Muscle layer of colon (tissue), 2 donors: ENCODE measurements at regions not wholly inside any gene's neighbourhood (a gene's known extent, or its start where the extent isn't known, plus 50 kb on each side); places are given as distances from the start of the nearest gene placed in this dataset.

Experiments
- H3K27ac ChIP-seq: one replicate; pipeline ENCODE4 v1.7.0; 2013; ENCODE audit warnings: low read depth, mild to moderate bottlenecking, low read length, moderate library complexity
- H3K27me3 ChIP-seq, 2 donors: one replicate each; pipeline ENCODE4 v1.7.0; 2013; ENCODE audit warnings: low read length in 2 of 2, mild to moderate bottlenecking in 2 of 2; ENCODE audit not compliant: insufficient read depth in 2 of 2, control insufficient read depth in 1 of 2
- H3K36me3 ChIP-seq: one replicate; pipeline ENCODE4 v1.7.0; 2013; ENCODE audit warnings: mild to moderate bottlenecking, low read length; ENCODE audit not compliant: insufficient read depth
- H3K4me1 ChIP-seq: one replicate; pipeline ENCODE4 v1.7.0; 2013; ENCODE audit warnings: mild to moderate bottlenecking, low read length; ENCODE audit not compliant: insufficient read depth
- H3K4me3 ChIP-seq, 2 donors: one replicate each; pipeline ENCODE4 v1.7.0; 2013; ENCODE audit warnings: low read length in 2 of 2, low read depth in 1 of 2, mild to moderate bottlenecking in 1 of 2, moderate library complexity in 1 of 2
- H3K9ac ChIP-seq: one replicate; pipeline ENCODE4 v1.7.0; 2013; ENCODE audit warnings: low read length
- H3K9me3 ChIP-seq: one replicate; pipeline ENCODE4 v1.7.0; 2013; ENCODE audit warnings: mild to moderate bottlenecking, low read length
- donor health status: abdominal sarcoma.
- donor health status: Adenocarcinoma of cecum.

- Histone ChIP-seq H3K9ac (no peak overlapping the region), H3K4me1 (no peaks in the 10 kb centered on the region), H3K27ac (no peak overlapping the region), H3K9me3 (no peaks in the 10 kb centered on the region), H3K4me3 (no peak overlapping the region), H3K36me3 (no peaks in the 10 kb centered on the region), H3K27me3 (no peaks in the 10 kb centered on the region)
These were observed 465.1 kb upstream of the CHAC2 start for GRCh38 chr2:53302455-53302854.

- Histone ChIP-seq H3K36me3 (no peaks in the 10 kb centered on the region), H3K9ac (no peak overlapping the region), H3K27me3 (no peaks in the 10 kb centered on the region), H3K27ac (no peak overlapping the region), H3K4me1 (no peaks in the 10 kb centered on the region), H3K9me3 (no peaks in the 10 kb centered on the region), H3K4me3 (no peak overlapping the region)
These were observed 478.1 kb upstream of the CHAC2 start for GRCh38 chr2:53289309-53290006.

DNA sequence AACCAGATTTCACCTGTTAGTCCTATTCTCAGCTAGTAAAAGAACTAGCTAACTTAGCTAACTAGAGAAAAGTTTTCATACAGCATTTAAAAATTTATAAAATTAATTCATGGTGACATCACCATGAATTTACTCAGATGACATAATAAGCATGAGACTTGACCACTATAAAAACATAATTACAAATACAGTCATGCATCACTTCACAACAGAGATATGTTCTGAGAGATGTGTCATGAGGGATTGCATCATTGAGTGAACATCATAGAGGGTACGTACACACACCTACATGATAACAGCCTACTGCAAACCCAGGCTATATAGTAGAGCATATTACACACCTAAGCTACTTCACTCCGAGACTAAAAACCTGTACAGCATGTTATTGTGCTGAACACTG lies 481.3 kb upstream of the CHAC2 start:
- no peaks in the 10 kb centered on the region for H3K36me3 ChIP-seq
- H3K27ac ChIP-seq = no peak overlapping the region
- no peak overlapping the region for H3K9ac ChIP-seq
- no peaks in the 10 kb centered on the region for H3K4me1 ChIP-seq
- no peak overlapping the region for H3K4me3 ChIP-seq
- no peaks in the 10 kb centered on the region for H3K27me3 ChIP-seq
- H3K9me3 ChIP-seq = no peaks in the 10 kb centered on the region

DNA sequence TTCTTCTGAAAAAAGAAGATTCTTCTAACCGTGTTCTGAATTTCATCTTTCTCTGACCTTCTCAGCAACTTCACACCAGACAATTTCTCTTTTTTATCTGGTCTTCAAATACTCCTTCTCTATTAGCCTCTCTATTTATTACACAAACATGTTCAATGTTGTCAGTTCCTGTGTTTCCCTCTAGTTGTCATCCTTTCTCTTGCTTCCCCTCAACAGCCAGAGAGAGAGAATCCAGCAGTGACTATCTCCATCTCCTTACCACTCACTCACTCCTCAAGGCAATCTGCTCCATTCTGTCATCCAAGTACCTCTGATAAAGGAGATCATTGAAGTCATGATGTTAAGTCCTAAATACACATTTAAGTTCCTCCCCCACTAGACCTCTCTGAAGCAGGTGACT lies 491.9 kb upstream of the CHAC2 start:
- H3K4me3 ChIP-seq = no peak overlapping the region
- H3K4me1 ChIP-seq = no peaks in the 10 kb centered on the region
- no peaks in the 10 kb centered on the region for H3K27me3 ChIP-seq
- H3K9me3 ChIP-seq = no peaks in the 10 kb centered on the region
- no peak overlapping the region for H3K27ac ChIP-seq
- no peak overlapping the region for H3K9ac ChIP-seq
- H3K36me3 ChIP-seq = no peaks in the 10 kb centered on the region

DNA sequence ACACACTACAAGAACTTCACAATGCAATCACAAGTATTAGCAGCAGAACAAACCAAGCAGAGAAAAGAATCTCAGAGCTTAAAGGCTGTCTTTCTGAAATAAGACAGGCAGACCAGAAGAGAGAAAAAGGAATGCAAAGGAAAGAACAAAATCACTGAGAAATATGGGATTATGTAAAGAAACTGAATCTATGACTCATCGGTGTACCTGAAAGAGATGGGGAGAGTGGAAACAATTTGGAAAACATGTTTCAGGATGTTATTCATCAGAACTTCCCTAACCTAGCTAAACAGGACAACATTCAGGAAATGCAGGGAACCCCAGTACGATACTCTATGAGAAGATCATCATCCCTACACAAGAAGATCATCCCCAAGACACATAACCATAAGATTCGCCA lies 499.0 kb upstream of the CHAC2 start:
- no peaks in the 10 kb centered on the region for H3K9me3 ChIP-seq

DNA sequence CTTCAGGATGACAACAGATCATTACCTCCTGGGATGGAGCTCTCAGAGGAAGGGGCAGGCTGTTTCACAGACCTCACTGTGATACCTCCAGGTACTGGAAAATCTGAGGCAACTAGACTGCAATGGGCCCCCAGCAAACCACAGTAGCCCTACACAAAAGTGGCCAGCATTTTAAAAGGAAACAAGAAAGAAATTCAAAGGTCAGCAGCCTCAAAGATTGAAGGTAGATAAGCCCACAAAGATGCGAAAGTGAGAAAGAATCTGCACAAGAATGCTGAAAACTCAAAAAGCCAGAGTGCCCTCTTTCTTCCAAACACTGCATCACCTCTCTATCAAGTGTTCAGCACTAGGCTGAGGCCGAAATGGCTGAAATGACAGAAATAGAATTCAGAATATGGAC lies 499.5 kb upstream of the CHAC2 start:
- Histone ChIP-seq H3K27ac (no peak overlapping the region), H3K9me3 (no peaks in the 10 kb centered on the region), H3K36me3 (no peaks in the 10 kb centered on the region), H3K4me3 (no peak overlapping the region), H3K9ac (no peak overlapping the region), H3K27me3 (no peaks in the 10 kb centered on the region), H3K4me1 (no peaks in the 10 kb centered on the region)

More for the DNA sequence above, 499.0 kb upstream of the CHAC2 start:
- no peak overlapping the region for H3K4me3 ChIP-seq
- no peaks in the 10 kb centered on the region for H3K36me3 ChIP-seq
- no peaks in the 10 kb centered on the region for H3K4me1 ChIP-seq
- no peak overlapping the region for H3K27ac ChIP-seq
- no peaks in the 10 kb centered on the region for H3K27me3 ChIP-seq
- no peak overlapping the region for H3K9ac ChIP-seq

DNA sequence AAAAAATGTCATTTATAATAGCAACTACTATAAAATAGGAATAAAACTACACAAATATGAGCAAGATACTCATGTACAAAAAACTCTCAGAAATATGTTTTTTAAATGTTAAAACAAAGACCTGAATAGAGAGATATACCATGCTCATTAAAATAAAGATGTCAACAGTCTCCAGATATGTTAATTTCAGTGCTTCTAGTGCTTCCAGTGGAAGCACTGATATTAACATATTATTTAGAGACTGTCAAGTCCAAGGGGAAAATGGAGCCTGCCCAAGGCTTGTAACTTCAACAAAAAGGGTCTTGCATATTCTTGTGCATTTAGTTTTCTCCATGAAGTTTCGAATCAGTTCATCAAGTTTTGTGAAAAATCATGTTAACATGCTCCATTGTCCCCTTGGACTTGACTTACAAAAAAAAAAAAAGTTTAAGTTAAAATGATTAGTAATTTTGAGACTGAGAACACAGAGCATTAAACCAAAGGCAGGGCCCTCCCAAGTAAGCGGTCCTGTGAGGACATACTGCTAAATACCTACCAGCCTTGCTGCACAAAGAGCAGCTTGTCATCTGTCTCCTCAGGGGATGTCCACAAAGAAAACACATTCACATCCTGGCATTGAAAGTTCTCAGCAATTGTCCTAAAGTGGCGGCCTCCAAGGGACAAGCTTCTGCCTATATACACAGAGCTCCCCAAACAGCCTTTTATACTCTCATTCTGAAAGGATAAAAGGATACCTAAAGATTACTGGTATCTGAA lies 501.9 kb upstream of the CHAC2 start:
- H3K27ac ChIP-seq = no peak overlapping the region
- H3K27me3 ChIP-seq = no peaks in the 10 kb centered on the region
- no peaks in the 10 kb centered on the region for H3K9me3 ChIP-seq
- no peak overlapping the region for H3K4me3 ChIP-seq
- H3K9ac ChIP-seq = no peak overlapping the region
- no peaks in the 10 kb centered on the region for H3K4me1 ChIP-seq
- H3K36me3 ChIP-seq = no peaks in the 10 kb centered on the region

DNA sequence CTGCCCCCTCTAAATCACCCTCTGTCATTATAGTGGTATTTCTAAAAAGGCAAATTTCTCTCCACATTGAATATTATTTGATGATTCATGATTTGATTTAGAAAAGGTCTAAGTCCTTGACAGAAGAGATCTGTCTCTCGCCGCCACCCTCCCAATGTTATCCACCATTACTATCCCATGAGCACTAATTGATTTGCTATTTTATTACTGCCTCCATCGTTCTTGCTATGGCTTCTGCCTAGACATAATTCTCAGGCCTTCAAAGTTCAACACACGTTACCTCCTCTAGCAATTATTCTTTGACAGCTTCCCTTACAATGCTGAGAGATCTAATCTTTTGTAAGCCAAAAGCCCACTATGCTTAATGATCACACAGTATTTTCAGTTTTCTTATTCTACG lies 507.0 kb upstream of the CHAC2 start:
- Histone ChIP-seq H3K27me3 (no peaks in the 10 kb centered on the region), H3K36me3 (no peaks in the 10 kb centered on the region), H3K4me3 (no peak overlapping the region), H3K27ac (no peak overlapping the region), H3K9ac (no peak overlapping the region), H3K9me3 (no peaks in the 10 kb centered on the region), H3K4me1 (no peaks in the 10 kb centered on the region)

GRCh38 chr2:53259395-53260009 lies 508.1 kb upstream of the CHAC2 start:
- Histone ChIP-seq H3K27me3 (no peaks in the 10 kb centered on the region), H3K27ac (no peak overlapping the region), H3K4me1 (no peaks in the 10 kb centered on the region), H3K9ac (no peak overlapping the region), H3K4me3 (no peak overlapping the region), H3K36me3 (no peaks in the 10 kb centered on the region), H3K9me3 (no peaks in the 10 kb centered on the region)

DNA sequence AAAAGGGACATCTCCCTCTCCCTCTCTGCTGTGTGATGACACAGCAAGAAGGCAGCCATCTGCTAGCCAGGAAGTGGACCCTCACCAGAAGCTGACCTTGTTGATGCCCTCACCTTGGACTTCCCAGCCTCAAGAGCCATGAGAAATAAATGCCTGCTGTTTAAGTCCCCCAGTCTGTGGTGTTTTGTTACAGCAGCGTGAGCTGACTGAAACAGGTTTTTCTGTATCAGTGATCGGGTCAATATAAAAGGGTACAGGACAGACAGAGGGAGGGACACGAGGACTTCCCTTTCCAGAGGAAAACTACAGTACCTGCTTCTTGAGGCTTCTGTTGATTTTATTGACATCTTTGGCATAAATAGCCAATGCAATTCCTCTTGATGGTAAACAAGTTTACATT lies 510.3 kb upstream of the CHAC2 start:
- no peaks in the 10 kb centered on the region for H3K4me1 ChIP-seq
- H3K27ac ChIP-seq = no peak overlapping the region
- no peak overlapping the region for H3K9ac ChIP-seq
- no peaks in the 10 kb centered on the region for H3K36me3 ChIP-seq
- H3K27me3 ChIP-seq = no peaks in the 10 kb centered on the region
- H3K9me3 ChIP-seq = no peaks in the 10 kb centered on the region
- H3K4me3 ChIP-seq = no peak overlapping the region

- Histone ChIP-seq H3K4me1 (no peaks in the 10 kb centered on the region), H3K27ac (no peak overlapping the region), H3K4me3 (no peak overlapping the region), H3K27me3 (no peaks in the 10 kb centered on the region), H3K9me3 (no peaks in the 10 kb centered on the region), H3K36me3 (no peaks in the 10 kb centered on the region), H3K9ac (no peak overlapping the region)
These were observed 514.4 kb upstream of the CHAC2 start for GRCh38 chr2:53253244-53253643.
